Stomach (tissue), 4 donors: ENCODE measurements at regions not wholly inside any gene's neighbourhood (a gene's known extent, or its start where the extent isn't known, plus 50 kb on each side); places are given as distances from the start of the nearest gene placed in this dataset.

Experiments used
- CTCF ChIP-seq, 7 experiments: fragments of 450-650 bp in 4 of 7; fragments of 200-600 bp in 3 of 7; sonication (generic) in 3 of 7; IDR thresholded peaks; one replicate each; pipeline ENCODE4 v1.5.1; 2016 to 2019; ENCODE audit warnings: antibody characterized with exemption in 7 of 7, control low read depth in 2 of 7, mild to moderate bottlenecking in 1 of 7
- POLR2A ChIP-seq, 4 donors: fragments of 450-650 bp; IDR thresholded peaks; one replicate each; pipeline ENCODE4 v1.6.1; 2016; ENCODE audit warnings: antibody characterized with exemption in 4 of 4, control low read depth in 2 of 4, mild to moderate bottlenecking in 1 of 4, moderate library complexity in 1 of 4

GRCh38 chr15:79549196-79549595, 117.1 kb downstream of the MINAR1 start:
- TF ChIP-seq CTCF (IDR thresholded peaks at IDR 0.05) (no peak), POLR2A (IDR thresholded peaks at IDR 0.05) (no peak)
